ENCODE measurements at regions not wholly inside any gene's neighbourhood (a gene's known extent, or its start where the extent isn't known, plus 50 kb on each side); places are given as distances from the start of the nearest gene placed in this dataset.
"Not testable (repeated sequence)": the region's sequence is repeated elsewhere in the genome, so short reads cannot be mapped to it uniquely, and the experiment has no call there.

- FAIRE-seq, result no peak
Measured at GRCh38 chr14:46596236-46596635, 55.3 kb downstream of the RPL10L start.

GRCh38 chr14:46582826-46583225 lies 68.8 kb downstream of the RPL10L start:
- FAIRE-seq, result no peak

GRCh38 chr14:46581036-46581671 lies 70.4 kb downstream of the RPL10L start:
- no peak for FAIRE-seq

GRCh38 chr14:46574978-46575375 lies 76.6 kb downstream of the RPL10L start:
- no peak for FAIRE-seq

- FAIRE-seq, result no peak
Measured at GRCh38 chr14:46574221-46574977, 77.2 kb downstream of the RPL10L start.

GRCh38 chr14:46573498-46573897 lies 78.1 kb downstream of the RPL10L start:
- no peak for FAIRE-seq

GRCh38 chr14:46571970-46572369 lies 79.6 kb downstream of the RPL10L start:
- FAIRE-seq, result no peak

GRCh38 chr14:46568161-46568560 lies 83.4 kb downstream of the RPL10L start:
- not testable (repeated sequence) for FAIRE-seq

GRCh38 chr14:46550836-46551235 lies 100.7 kb downstream of the RPL10L start:
- no peak for FAIRE-seq

- no peak for FAIRE-seq
Measured at GRCh38 chr14:46540986-46541385, 110.6 kb downstream of the RPL10L start.

GRCh38 chr14:46519121-46519520 lies 132.5 kb downstream of the RPL10L start:
- FAIRE-seq, result no peak

GRCh38 chr14:46508752-46509151 lies 142.8 kb downstream of the RPL10L start:
- FAIRE-seq, result not testable (repeated sequence)

GRCh38 chr14:46499521-46499920 lies 152.1 kb downstream of the RPL10L start:
- FAIRE-seq, result no peak

- no peak for FAIRE-seq
Measured at GRCh38 chr14:46496409-46496808, 155.2 kb downstream of the RPL10L start.

- no peak for FAIRE-seq
Measured at GRCh38 chr14:46490238-46490685, 161.3 kb downstream of the RPL10L start.

- no peak for FAIRE-seq
Measured at GRCh38 chr14:46488374-46488773, 163.2 kb downstream of the RPL10L start.

GRCh38 chr14:46487582-46488350 lies 163.8 kb downstream of the RPL10L start:
- FAIRE-seq, result no peak

GRCh38 chr14:46482200-46482599 lies 169.4 kb downstream of the RPL10L start:
- no peak for FAIRE-seq

- no peak for FAIRE-seq
Measured at GRCh38 chr14:46480817-46481216, 170.8 kb downstream of the RPL10L start.

- FAIRE-seq, result no peak
Measured at GRCh38 chr14:46472261-46472660, 179.3 kb downstream of the RPL10L start.

GRCh38 chr14:46464341-46464740 lies 187.2 kb downstream of the RPL10L start:
- no peak for FAIRE-seq

GRCh38 chr14:46451800-46452199 lies 199.8 kb downstream of the RPL10L start:
- FAIRE-seq, result no peak

- FAIRE-seq, result no peak
Measured at GRCh38 chr14:46444666-46445065, 206.9 kb downstream of the RPL10L start.

GRCh38 chr14:46433381-46433780 lies 218.2 kb downstream of the RPL10L start:
- no peak for FAIRE-seq

All from colon (tissue), 2 donors.